ENCODE measurements at regions not wholly inside any gene's neighbourhood (a gene's known extent, or its start where the extent isn't known, plus 50 kb on each side); places are given as distances from the start of the nearest gene placed in this dataset.

DNA sequence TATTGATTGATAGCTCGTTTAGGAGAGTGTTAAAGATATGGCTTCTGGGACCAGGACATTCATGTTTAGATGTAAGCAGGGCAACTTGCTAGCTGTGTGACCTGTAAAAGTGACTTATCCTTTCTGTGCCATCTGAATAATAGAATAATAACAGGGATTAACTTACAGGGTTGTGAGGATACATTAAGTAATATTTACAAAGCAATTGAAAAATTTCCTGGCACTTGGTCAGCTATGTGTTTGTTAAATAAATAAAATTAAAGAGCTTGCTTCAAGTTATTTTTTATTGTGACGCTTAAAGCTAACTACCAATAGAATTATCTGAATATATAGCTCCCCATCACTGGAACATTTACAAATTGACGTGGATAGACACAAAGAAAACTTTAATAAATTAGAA, 287.9 kb upstream of the CDIN1 start:
- TF ChIP-seq TAF1 (IDR thresholded peaks at IDR 0.05; ENCODE audit: borderline replicate concordance, low read depth, low read length) (no peak), POLR2A (IDR thresholded peaks at IDR 0.05; ENCODE audit: low read depth, low read length) (no peak)
